ENCODE measurements at regions not wholly inside any gene's neighbourhood (a gene's known extent, or its start where the extent isn't known, plus 50 kb on each side); places are given as distances from the start of the nearest gene placed in this dataset.

DNA sequence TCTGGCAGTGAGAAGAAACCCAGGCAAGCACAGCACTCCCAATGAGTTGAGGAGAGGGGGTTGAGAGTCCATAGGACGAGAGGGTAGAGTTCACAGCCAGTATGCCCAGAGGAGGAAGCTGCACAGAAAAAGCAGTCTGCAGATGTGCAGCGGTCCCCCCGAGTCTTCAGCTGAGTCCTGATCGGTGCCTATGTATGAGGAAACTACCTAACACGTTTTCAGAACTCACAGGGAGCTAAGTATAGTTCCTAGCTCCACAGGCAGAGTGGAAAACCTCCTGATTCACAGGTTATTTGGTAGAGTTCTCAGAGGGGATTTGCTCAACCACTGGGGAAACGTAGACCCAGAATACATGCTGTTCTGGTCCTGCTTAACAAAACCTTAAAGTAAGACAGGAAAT is 271.3 kb upstream of the CNTNAP2 start:
- Histone ChIP-seq H3K9me1 (ENCODE audit: insufficient read depth, low read length) (no peaks in the 10 kb centered on the region), H4K91ac (ENCODE audit: insufficient read depth, low read depth, low read length) (no peak overlapping the region), H2BK20ac (ENCODE audit: low read depth, low read length) (no peak overlapping the region), H3K56ac (ENCODE audit: extremely low read depth, insufficient read depth, low read length) (no peak overlapping the region), H3K27me3 (ENCODE audit: control insufficient read depth, insufficient read depth, low read length) (no peaks in the 10 kb centered on the region), H3K4me1 (ENCODE audit: control insufficient read depth, insufficient read depth, low read length) (no peaks in the 10 kb centered on the region), H2AFZ (replicated peaks; ENCODE audit: low read length, poor library complexity) (no peak overlapping the region), H3K36me3 (ENCODE audit: control insufficient read depth, insufficient read depth, low read length) (no peaks in the 10 kb centered on the region), H2AK5ac (ENCODE audit: low read depth, low read length) (no peak overlapping the region), H4K8ac (ENCODE audit: low read depth in 2 of 2, low read length in 2 of 2) (no peak overlapping the region), H4K5ac (ENCODE audit: low read depth, low read length) (no peak overlapping the region), H3K4ac (ENCODE audit: low read depth, low read length) (no peak overlapping the region), H3K4me3 (ENCODE audit: insufficient read depth, low read depth, low read length) (no peak overlapping the region), H2AK9ac (replicated peaks; ENCODE audit: low read depth, low read length, poor library complexity) (no peak overlapping the region), H3K27ac (ENCODE audit: insufficient read depth, low read length) (no peak overlapping the region), H3K79me1 (ENCODE audit: low read depth in 1 of 2, low read length in 2 of 2) (no peaks in the 10 kb centered on the region), H3K9ac (ENCODE audit: low read depth, low read length) (no peak overlapping the region), H2BK120ac (ENCODE audit: low read depth, low read length) (no peak overlapping the region), H3K14ac (replicated peaks; ENCODE audit: low read depth, low read length) (no peak overlapping the region), H3K18ac (ENCODE audit: low read depth, low read length) (no peak overlapping the region), H3K4me2 (ENCODE audit: low read depth, low read length) (no peak overlapping the region), H2BK15ac (ENCODE audit: low read depth, low read length) (no peak overlapping the region), H2BK5ac (ENCODE audit: low read depth, low read length, poor library complexity, severe bottlenecking) (no peak overlapping the region), H3K23ac (ENCODE audit: low read depth, low read length) (no peak overlapping the region), H4K20me1 (ENCODE audit: insufficient read depth, low read length) (no peaks in the 10 kb centered on the region), H3K9me3 (ENCODE audit: control insufficient read depth, insufficient read depth, low read length) (peaks cover 24% of the 10 kb centered on the region)
- no peak for TF ChIP-seq NFE2L2 (IDR thresholded peaks at IDR 0.05; ENCODE audit: low read depth, low read length)
- no TSS peak for BruUV-seq (replicated peaks)
- no peak for DNase-seq
- in situ Hi-C loops (cut with MboI; ENCODE audit: low sequenced_read_pairs), result no loop called here
- intact Hi-C loops (cut with micrococcal nuclease), result no loop called here
- ATAC-seq (ENCODE audit: low read depth), result no peak
- WGBS, 2 experiments (ENCODE audit: extremely low coverage in 2 of 2, insufficient read length in 1 of 2), result no CpG with 5 or more reads among the region's 6 CpGs
- ChIA-PET POLR2A (ENCODE audit: unreplicated experiment) (no interaction called here), CTCF (interaction anchor here (0.8 kb wide), 1 partner anchor 13 kb away, joined by 3 read pairs; no protein-coding TSS in a partner anchor)
- dilution Hi-C loops (cut with HindIII; ENCODE audit: low sequenced_read_pairs, unreplicated experiment), result no loop called here

All from IMR-90 (cell line).